GM12874 (cell line): ENCODE measurements at regions not wholly inside any gene's neighbourhood (a gene's known extent, or its start where the extent isn't known, plus 50 kb on each side); places are given as distances from the start of the nearest gene placed in this dataset.

Source experiments
- CTCF ChIP-seq: IDR thresholded peaks from 2 replicates; pipeline ENCODE4 v1.5.1; 2011; ENCODE audit warnings: low read depth, mild to moderate bottlenecking, control low read depth, low read length, moderate library complexity; ENCODE audit not compliant: insufficient read depth

DNA sequence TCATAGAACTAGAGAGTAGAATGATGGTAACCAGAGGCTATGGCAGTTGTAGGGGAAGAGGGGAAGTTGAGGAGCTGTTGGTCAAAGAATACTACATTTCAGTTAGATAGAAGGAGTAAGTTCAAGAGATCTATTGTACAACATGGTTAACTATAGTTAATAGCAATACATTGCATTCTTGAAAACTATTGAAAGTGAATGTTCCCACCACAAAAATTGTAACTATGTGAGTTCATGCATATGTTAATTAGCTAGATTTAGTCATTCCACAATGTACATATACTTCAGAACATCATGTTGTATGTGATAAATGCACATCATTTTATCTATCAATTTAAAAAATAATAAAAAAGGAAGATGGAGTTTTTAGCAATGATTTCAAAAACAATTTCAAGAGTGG, 125.3 kb upstream of the IL15 start:
- no peak for TF ChIP-seq CTCF

- no peak for TF ChIP-seq CTCF
These were observed 122.5 kb upstream of the IL15 start for GRCh38 chr4:141513866-141514265.

GRCh38 chr4:141518222-141518621, 118.2 kb upstream of the IL15 start:
- TF ChIP-seq CTCF: no peak

- no peak for TF ChIP-seq CTCF
These were observed 112.3 kb upstream of the IL15 start for GRCh38 chr4:141524116-141524515.

- no peak for TF ChIP-seq CTCF
These were observed 111.5 kb upstream of the IL15 start for GRCh38 chr4:141524841-141525240.

- TF ChIP-seq CTCF: no peak
These were observed 105.8 kb upstream of the IL15 start for GRCh38 chr4:141530627-141531026.

DNA sequence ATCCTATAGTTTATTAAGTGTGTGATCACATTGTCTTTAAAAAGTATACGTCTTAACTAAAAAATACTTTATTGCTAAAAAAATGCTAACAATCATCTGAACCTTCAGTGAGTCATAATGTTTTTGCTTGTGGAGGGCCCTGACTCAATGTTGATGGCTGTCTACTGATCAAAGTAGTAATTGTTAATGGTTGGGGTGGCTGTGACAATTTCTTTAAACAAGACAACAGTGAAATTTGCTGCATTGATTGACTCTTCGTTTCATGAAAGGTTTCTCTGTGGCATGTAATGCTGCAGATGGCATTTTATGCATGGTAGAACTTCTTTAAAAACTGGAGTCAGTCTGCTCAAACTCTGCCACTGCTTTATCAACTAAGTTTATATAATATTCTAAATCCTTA, 101.4 kb upstream of the IL15 start:
- TF ChIP-seq CTCF: no peak

GRCh38 chr4:141538001-141538400, 98.4 kb upstream of the IL15 start:
- TF ChIP-seq CTCF: no peak
